Upper lobe of left lung (tissue), 4 donors: ENCODE measurements at regions not wholly inside any gene's neighbourhood (a gene's known extent, or its start where the extent isn't known, plus 50 kb on each side); places are given as distances from the start of the nearest gene placed in this dataset.

Experiments used
- POLR2A ChIP-seq, 4 donors: fragments of 450-650 bp; IDR thresholded peaks; one replicate each; pipeline ENCODE4 v1.5.1; 2016 to 2017; ENCODE audit warnings: antibody characterized with exemption in 4 of 4, mild to moderate bottlenecking in 2 of 4
- POLR2AphosphoS5 ChIP-seq, 2 donors: sonication (generic); formaldehyde crosslinking; IDR thresholded peaks; one replicate each; pipeline ENCODE4 v1.5.1; 2017; ENCODE audit warnings: antibody characterized with exemption in 2 of 2
- TF ChIP-seq, protein P1 (sequence below), 6 experiments: fragments of 450-650 bp in 4 of 6; fragments of 200-600 bp in 2 of 6; sonication (generic) in 2 of 6; IDR thresholded peaks; one replicate each; pipeline ENCODE4 v1.5.1; 2016 to 2019; ENCODE audit warnings: antibody characterized with exemption in 6 of 6

DNA sequence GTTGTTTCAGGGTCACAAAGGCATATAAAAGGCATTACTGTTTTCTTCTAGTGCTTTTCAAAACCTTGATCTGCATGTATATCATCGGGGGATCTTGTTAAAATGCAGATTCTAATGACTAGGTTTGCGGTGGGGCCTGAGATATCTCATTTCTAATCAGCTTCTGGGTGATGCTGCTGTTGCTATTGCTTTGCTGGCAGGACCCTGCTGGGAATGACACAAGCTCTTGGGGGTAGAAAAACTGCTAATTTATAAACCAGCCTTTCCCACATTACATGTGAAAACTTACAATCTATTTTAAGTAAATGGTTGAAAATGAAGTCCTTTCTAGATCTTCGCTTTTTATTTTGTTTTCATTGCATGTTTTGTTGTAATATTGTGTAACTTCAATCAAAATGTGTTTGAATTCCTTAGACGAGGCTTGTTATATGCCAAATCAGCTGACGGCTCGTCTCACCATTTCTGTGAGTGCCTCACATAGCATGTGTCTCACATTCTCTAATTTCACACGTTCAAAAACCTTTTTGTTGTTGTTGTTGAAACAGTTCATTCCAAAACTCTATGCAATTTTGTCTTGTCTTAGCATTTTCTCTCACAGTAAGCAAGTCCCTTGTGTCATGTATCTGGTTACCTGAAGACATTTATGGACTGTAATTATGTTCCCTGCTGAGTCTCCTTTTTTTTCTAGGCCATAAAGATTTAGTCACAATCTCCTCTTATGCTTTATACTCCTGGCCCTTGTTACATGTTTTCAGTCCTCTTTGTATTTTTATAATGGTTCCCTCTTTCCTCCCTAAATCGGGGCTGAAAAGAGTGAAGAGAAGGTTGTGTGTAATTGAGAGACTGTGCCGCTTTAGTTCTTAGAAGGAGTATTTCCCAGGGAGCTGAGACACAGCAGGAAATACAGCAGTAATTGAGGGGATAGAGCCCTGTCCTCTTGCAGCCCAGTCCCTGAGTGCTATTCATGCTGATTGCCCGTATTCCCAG, 521.0 kb upstream of the SEMA6A start:
- TF ChIP-seq, protein P1, sequence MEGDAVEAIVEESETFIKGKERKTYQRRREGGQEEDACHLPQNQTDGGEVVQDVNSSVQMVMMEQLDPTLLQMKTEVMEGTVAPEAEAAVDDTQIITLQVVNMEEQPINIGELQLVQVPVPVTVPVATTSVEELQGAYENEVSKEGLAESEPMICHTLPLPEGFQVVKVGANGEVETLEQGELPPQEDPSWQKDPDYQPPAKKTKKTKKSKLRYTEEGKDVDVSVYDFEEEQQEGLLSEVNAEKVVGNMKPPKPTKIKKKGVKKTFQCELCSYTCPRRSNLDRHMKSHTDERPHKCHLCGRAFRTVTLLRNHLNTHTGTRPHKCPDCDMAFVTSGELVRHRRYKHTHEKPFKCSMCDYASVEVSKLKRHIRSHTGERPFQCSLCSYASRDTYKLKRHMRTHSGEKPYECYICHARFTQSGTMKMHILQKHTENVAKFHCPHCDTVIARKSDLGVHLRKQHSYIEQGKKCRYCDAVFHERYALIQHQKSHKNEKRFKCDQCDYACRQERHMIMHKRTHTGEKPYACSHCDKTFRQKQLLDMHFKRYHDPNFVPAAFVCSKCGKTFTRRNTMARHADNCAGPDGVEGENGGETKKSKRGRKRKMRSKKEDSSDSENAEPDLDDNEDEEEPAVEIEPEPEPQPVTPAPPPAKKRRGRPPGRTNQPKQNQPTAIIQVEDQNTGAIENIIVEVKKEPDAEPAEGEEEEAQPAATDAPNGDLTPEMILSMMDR (IDR thresholded peaks at IDR 0.05): no peak
- TF ChIP-seq POLR2AphosphoS5 (IDR thresholded peaks at IDR 0.05): no peak
- TF ChIP-seq POLR2A (IDR thresholded peaks at IDR 0.05): no peak
